ENCODE measurements at regions not wholly inside any gene's neighbourhood (a gene's known extent, or its start where the extent isn't known, plus 50 kb on each side); places are given as distances from the start of the nearest gene placed in this dataset.

- Histone ChIP-seq H3K4me3 (no peak overlapping the region), H3K27ac (no peak overlapping the region), H3K27me3 (no peaks in the 10 kb centered on the region), H3K9me3 (no peaks in the 10 kb centered on the region), H3K4me1 (no peaks in the 10 kb centered on the region), H3K36me3 (no peaks in the 10 kb centered on the region)
- ATAC-seq, result peak in 1 of 4 donors; percentile 21
- peak in 1 of 3 donors; percentile 42 for DNase-seq
- TF ChIP-seq POLR2A (IDR thresholded peaks at IDR 0.05) (no peak), CTCF (IDR thresholded peaks at IDR 0.05) (no peak)
- no CpG with 5 or more reads among the region's 15 CpGs for WGBS (ENCODE audit: insufficient coverage, low coverage, low lambda C conversion rate, missing lambda C conversion rate)
- intact Hi-C loops (cut with DNase I), result no loop called here
These were observed 537.9 kb downstream of the TENT5A start for GRCh38 chr6:81214414-81215091.

- 58% methylated on average over 1 of the region's 1 CpG for WGBS (ENCODE audit: insufficient coverage, low coverage, low lambda C conversion rate, missing lambda C conversion rate)
- intact Hi-C loops (cut with DNase I), result no loop called here
- no peak for ATAC-seq
These were observed 547.8 kb downstream of the TENT5A start for GRCh38 chr6:81204731-81205130.

GRCh38 chr6:81194374-81194773, 558.1 kb downstream of the TENT5A start:
- H3K4me3 ChIP-seq, result no peak overlapping the region
- ATAC-seq, result no peak
- intact Hi-C loops (cut with DNase I), result no loop called here
- H3K4me1 ChIP-seq, result no peaks in the 10 kb centered on the region
- no peak for TF ChIP-seq CTCF (IDR thresholded peaks at IDR 0.05)
- TF ChIP-seq POLR2A (IDR thresholded peaks at IDR 0.05), result no peak
- no peaks in the 10 kb centered on the region for H3K9me3 ChIP-seq
- no peaks in the 10 kb centered on the region for H3K27me3 ChIP-seq
- DNase-seq, result no peak
- no peak overlapping the region for H3K27ac ChIP-seq
- no peaks in the 10 kb centered on the region for H3K36me3 ChIP-seq
- 62% methylated on average over 2 of the region's 2 CpGs for WGBS (ENCODE audit: insufficient coverage, low coverage, low lambda C conversion rate, missing lambda C conversion rate)

More at GRCh38 chr6:81204731-81205130, 547.8 kb downstream of the TENT5A start:
- no peaks in the 10 kb centered on the region for H3K27me3 ChIP-seq
- no peak overlapping the region for H3K27ac ChIP-seq
- DNase-seq, result no peak
- H3K4me3 ChIP-seq, result no peak overlapping the region
- H3K4me1 ChIP-seq, result no peaks in the 10 kb centered on the region
- no peaks in the 10 kb centered on the region for H3K36me3 ChIP-seq
- TF ChIP-seq CTCF (IDR thresholded peaks at IDR 0.05) (no peak), POLR2A (IDR thresholded peaks at IDR 0.05) (no peak)
- no peaks in the 10 kb centered on the region for H3K9me3 ChIP-seq

GRCh38 chr6:81172056-81172740, 580.3 kb downstream of the TENT5A start:
- ATAC-seq (peak in 2 of 4 donors; percentile 23 to 28), DNase-seq (no peak)
- Histone ChIP-seq H3K27me3 (no peaks in the 10 kb centered on the region), H3K27ac (no peak overlapping the region), H3K9me3 (no peaks in the 10 kb centered on the region), H3K4me1 (no peaks in the 10 kb centered on the region), H3K36me3 (no peaks in the 10 kb centered on the region), H3K4me3 (no peak overlapping the region)
- WGBS (ENCODE audit: insufficient coverage, low coverage, low lambda C conversion rate, missing lambda C conversion rate), result 42% methylated on average over 4 of the region's 4 CpGs
- TF ChIP-seq CTCF (IDR thresholded peaks at IDR 0.05), result no peak
- TF ChIP-seq POLR2A (IDR thresholded peaks at IDR 0.05), result no peak
- intact Hi-C loops (cut with DNase I), result no loop called here
